HG03460 (cell line): ENCODE measurements at regions not wholly inside any gene's neighbourhood (a gene's known extent, or its start where the extent isn't known, plus 50 kb on each side); places are given as distances from the start of the nearest gene placed in this dataset.
"Not testable (repeated sequence)": the region's sequence is repeated elsewhere in the genome, so short reads cannot be mapped to it uniquely, and the experiment has no call there.

Experiments used
- ATAC-seq: cut with Tn5 transposase; IDR thresholded peaks from one replicate; pipeline ENCODE4 v1.9.1; 2021; ENCODE audit not compliant: unreplicated experiment

DNA sequence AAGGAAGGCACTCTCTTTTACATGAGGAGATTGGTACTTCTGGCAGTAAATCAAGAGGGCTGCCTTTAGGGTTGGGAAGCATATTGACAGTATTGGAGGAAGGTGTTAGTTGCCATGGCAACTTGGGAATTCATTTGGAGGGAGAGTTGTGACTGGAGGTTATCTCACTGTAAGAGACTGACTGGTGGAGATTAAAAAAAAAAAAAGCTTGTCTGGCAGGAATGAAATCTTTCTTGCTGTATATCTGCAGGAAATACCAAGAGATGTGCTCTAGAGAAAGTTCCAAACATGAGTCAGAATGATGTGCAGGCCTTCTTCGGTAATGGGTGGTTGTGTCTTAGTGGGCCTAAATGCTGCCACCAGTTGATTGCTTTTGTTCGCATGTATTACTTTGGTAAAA, 59.8 kb upstream of the FAM72C start:
- ATAC-seq, result not testable (repeated sequence)

GRCh38 chr1:144026022-144026421, 54.2 kb upstream of the FAM72C start:
- peak; percentile 92 for ATAC-seq

DNA sequence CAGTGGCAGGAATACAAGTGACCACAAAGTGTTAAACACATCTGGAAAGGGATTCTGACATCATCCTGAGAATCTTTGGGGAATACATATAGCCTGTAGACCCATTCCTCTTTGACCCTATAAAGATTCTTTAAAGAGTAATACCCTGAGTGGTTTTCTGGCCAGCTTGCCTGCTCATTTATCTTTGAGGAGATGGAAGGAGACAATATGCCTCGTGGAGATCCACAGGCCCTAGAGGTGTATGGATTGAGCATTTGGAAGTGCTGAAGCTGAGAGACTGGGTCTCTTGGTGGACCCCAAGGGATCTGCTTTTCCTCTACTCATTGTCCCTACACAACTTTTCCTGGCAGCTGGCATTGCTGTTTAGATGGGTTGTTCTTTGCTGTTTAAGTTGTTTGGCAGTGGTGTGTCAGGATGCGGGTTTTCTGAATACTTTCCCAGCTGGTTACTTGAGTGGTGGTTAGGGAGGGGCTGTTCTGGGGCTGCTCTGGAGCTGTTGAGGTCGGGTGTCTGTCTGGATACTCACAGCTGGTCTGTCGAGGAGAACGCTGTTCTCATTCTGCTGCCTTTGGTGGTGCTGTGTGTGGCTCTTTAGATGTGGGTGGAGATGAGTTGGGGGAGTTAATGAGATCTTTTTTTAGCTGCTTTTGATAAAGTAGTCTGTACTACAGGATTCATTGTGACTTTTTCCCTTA, 50.1 kb upstream of the FAM72C start:
- not testable (repeated sequence) for ATAC-seq
